ENCODE measurements at regions not wholly inside any gene's neighbourhood (a gene's known extent, or its start where the extent isn't known, plus 50 kb on each side); places are given as distances from the start of the nearest gene placed in this dataset.
A peak's percentile ranks its signal among the peaks of the same experiment; 100 is the strongest.
"Not testable (repeated sequence)": the region's sequence is repeated elsewhere in the genome, so short reads cannot be mapped to it uniquely, and the experiment has no call there.

- Mint-ChIP-seq H3K9me3 (no peaks in the 10 kb centered on the region), H3K27me3 (no peaks in the 10 kb centered on the region), H3K4me3 (no peak overlapping the region), H3K36me3 (ENCODE audit: low read depth) (peaks cover 50% of the 10 kb centered on the region), H3K4me1 (no peaks in the 10 kb centered on the region), H3K27ac (no peak overlapping the region)
- intact Hi-C loops (cut with micrococcal nuclease), result no loop called here
- no peak for ATAC-seq (ENCODE audit: low read depth)
- TF ChIP-seq, protein P1, sequence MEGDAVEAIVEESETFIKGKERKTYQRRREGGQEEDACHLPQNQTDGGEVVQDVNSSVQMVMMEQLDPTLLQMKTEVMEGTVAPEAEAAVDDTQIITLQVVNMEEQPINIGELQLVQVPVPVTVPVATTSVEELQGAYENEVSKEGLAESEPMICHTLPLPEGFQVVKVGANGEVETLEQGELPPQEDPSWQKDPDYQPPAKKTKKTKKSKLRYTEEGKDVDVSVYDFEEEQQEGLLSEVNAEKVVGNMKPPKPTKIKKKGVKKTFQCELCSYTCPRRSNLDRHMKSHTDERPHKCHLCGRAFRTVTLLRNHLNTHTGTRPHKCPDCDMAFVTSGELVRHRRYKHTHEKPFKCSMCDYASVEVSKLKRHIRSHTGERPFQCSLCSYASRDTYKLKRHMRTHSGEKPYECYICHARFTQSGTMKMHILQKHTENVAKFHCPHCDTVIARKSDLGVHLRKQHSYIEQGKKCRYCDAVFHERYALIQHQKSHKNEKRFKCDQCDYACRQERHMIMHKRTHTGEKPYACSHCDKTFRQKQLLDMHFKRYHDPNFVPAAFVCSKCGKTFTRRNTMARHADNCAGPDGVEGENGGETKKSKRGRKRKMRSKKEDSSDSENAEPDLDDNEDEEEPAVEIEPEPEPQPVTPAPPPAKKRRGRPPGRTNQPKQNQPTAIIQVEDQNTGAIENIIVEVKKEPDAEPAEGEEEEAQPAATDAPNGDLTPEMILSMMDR (IDR thresholded peaks at IDR 0.05), result no peak
- no peak for DNase-seq
- POLR2A ChIA-PET, result no interaction called here
- CTCF ChIA-PET, result no interaction called here
These were observed 80.4 kb upstream of the GARIN1A start for GRCh38 chr7:128591705-128592104.

GRCh38 chr7:128592209-128592608 lies 79.9 kb upstream of the GARIN1A start:
- H3K4me3 Mint-ChIP-seq; ATAC-seq (ENCODE audit: low read depth); H3K27ac Mint-ChIP-seq; intact Hi-C loops (cut with micrococcal nuclease); DNase-seq; H3K9me3 Mint-ChIP-seq; CTCF ChIA-PET; H3K4me1 Mint-ChIP-seq; H3K27me3 Mint-ChIP-seq; POLR2A ChIA-PET: not testable (repeated sequence)
- H3K36me3 Mint-ChIP-seq (ENCODE audit: low read depth), result peaks cover 49% of the 10 kb centered on the region

DNA sequence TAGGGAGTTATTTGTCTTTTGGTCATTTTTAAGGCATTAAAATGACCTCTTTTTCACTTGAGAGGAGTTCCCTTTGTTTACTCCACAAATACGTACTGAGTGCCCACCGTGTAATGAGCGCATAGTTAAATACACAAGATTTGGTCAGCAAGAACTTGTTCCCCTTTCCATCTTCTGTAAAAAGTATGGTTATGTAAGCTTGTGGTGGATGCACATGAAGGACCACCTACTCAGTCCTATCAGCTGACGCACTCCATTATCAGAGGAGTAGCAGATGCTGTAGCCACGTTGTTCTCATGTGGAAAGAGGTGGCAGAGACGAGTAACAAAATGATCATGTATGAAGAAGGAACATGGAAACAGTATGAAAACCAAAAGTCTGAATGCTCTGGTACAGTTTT lies 78.0 kb upstream of the GARIN1A start:
- not testable (repeated sequence) for H3K27ac Mint-ChIP-seq

GRCh38 chr7:128596336-128597128 lies 75.6 kb upstream of the GARIN1A start:
- DNase-seq; H3K4me3 Mint-ChIP-seq; H3K27ac Mint-ChIP-seq; intact Hi-C loops (cut with micrococcal nuclease); H3K27me3 Mint-ChIP-seq; H3K4me1 Mint-ChIP-seq; CTCF ChIA-PET; H3K9me3 Mint-ChIP-seq; ATAC-seq (ENCODE audit: low read depth): not testable (repeated sequence)
- peaks cover 64% of the 10 kb centered on the region for H3K36me3 Mint-ChIP-seq (ENCODE audit: low read depth)
- POLR2A ChIA-PET, result interaction anchor here (0.7 kb wide), 1 partner anchor 1028 kb away, joined by 4 read pairs; no protein-coding TSS in a partner anchor

More for the DNA sequence above, 78.0 kb upstream of the GARIN1A start:
- H3K27me3 Mint-ChIP-seq; POLR2A ChIA-PET; DNase-seq; intact Hi-C loops (cut with micrococcal nuclease); H3K4me1 Mint-ChIP-seq; ATAC-seq (ENCODE audit: low read depth); CTCF ChIA-PET; H3K9me3 Mint-ChIP-seq; H3K4me3 Mint-ChIP-seq: not testable (repeated sequence)
- H3K36me3 Mint-ChIP-seq (ENCODE audit: low read depth), result peaks cover 56% of the 10 kb centered on the region

DNA sequence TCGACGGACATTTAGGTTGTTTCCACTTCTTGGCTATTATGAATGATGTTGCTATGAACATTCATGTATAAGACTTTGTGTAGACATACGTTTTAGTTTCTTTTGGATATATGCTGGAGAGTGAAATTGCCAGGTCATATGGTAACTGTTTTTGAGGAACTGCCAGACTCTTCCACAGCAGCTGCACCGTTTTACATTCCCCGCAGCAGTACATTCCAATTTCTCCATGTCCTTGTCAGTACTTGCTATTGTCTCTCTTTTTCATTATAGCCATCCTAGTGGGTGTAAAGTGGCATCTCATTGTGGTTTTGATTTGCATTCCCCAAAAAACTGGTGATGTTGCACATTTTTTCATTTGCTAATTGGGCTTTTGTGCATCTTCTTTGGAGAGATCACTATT lies 73.1 kb upstream of the GARIN1A start:
- intact Hi-C loops (cut with micrococcal nuclease); H3K27me3 Mint-ChIP-seq; H3K4me1 Mint-ChIP-seq; CTCF ChIA-PET; H3K9me3 Mint-ChIP-seq; DNase-seq; ATAC-seq (ENCODE audit: low read depth); H3K4me3 Mint-ChIP-seq; H3K27ac Mint-ChIP-seq: not testable (repeated sequence)
- POLR2A ChIA-PET, result interaction anchor here (0.7 kb wide), 1 partner anchor 316 kb away, joined by 3 read pairs; no protein-coding TSS in a partner anchor
- H3K36me3 Mint-ChIP-seq (ENCODE audit: low read depth), result peaks cover 63% of the 10 kb centered on the region

GRCh38 chr7:128608678-128609421 lies 63.2 kb upstream of the GARIN1A start:
- DNase-seq, POLR2A ChIA-PET, H3K9me3 Mint-ChIP-seq, H3K27me3 Mint-ChIP-seq, H3K4me1 Mint-ChIP-seq: not testable (repeated sequence)
- CTCF ChIA-PET, result interaction anchor here (0.8 to 1.0 kb wide), 4 partner anchors 272 to 663 kb away, joined by 3 to 13 read pairs (median 4); no protein-coding TSS in a partner anchor
- Mint-ChIP-seq H3K36me3 (ENCODE audit: low read depth) (peaks cover 32% of the 10 kb centered on the region), H3K27ac (peak overlapping the region; percentile 54), H3K4me3 (peak overlapping the region; percentile 69)
- ATAC-seq (ENCODE audit: low read depth), result peak; percentile 92
- intact Hi-C loops (cut with micrococcal nuclease), result loop anchor here (1.0 to 2.0 kb wide), 3 partner anchors 274 to 602 kb away; no protein-coding TSS in a partner anchor
- TF ChIP-seq, protein P1 (IDR thresholded peaks at IDR 0.05), result peak; percentile 35

DNA sequence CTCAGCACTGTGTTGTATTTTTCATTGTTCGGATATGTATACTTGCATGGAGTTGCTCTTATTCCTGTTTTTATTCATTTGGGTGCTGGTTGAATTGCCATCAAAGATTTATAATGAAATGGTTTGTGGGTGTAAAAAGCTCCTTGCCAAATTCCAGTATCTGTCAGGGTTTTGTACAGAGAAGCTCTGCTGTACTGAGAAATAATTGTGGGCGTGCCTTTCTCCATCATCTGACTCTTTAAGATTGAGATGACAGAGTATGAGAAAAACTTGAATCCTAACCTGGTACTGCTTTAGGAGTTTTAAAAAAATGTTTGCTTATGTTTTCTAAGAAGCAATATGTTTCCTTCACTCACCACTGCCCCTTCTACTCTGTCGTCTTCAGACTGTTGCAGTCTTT lies 58.7 kb upstream of the GARIN1A start:
- not testable (repeated sequence) for H3K4me3 Mint-ChIP-seq

GRCh38 chr7:128614812-128615211 lies 57.3 kb upstream of the GARIN1A start:
- H3K4me1 Mint-ChIP-seq; H3K9me3 Mint-ChIP-seq; ATAC-seq (ENCODE audit: low read depth); H3K4me3 Mint-ChIP-seq; intact Hi-C loops (cut with micrococcal nuclease); H3K27me3 Mint-ChIP-seq; DNase-seq; H3K27ac Mint-ChIP-seq: not testable (repeated sequence)
- H3K36me3 Mint-ChIP-seq (ENCODE audit: low read depth), result peaks cover 52% of the 10 kb centered on the region
- ChIA-PET POLR2A (interaction anchor here (0.7 kb wide), 1 partner anchor 332 kb away, joined by 14 read pairs; no protein-coding TSS in a partner anchor), CTCF (interaction anchor here (0.9 kb wide), 1 partner anchor 269 kb away, joined by 3 read pairs; no protein-coding TSS in a partner anchor)

More for the DNA sequence above, 58.7 kb upstream of the GARIN1A start:
- Mint-ChIP-seq H3K36me3 (ENCODE audit: low read depth) (peaks cover 46% of the 10 kb centered on the region), H3K4me1 (peaks cover 15% of the 10 kb centered on the region)
- CTCF ChIA-PET, result interaction anchor here (1.6 kb wide), 1 partner anchor 270 kb away, joined by 3 read pairs; no protein-coding TSS in a partner anchor
- ATAC-seq (ENCODE audit: low read depth); POLR2A ChIA-PET; H3K27me3 Mint-ChIP-seq; DNase-seq; H3K9me3 Mint-ChIP-seq; H3K27ac Mint-ChIP-seq; intact Hi-C loops (cut with micrococcal nuclease): not testable (repeated sequence)

DNA sequence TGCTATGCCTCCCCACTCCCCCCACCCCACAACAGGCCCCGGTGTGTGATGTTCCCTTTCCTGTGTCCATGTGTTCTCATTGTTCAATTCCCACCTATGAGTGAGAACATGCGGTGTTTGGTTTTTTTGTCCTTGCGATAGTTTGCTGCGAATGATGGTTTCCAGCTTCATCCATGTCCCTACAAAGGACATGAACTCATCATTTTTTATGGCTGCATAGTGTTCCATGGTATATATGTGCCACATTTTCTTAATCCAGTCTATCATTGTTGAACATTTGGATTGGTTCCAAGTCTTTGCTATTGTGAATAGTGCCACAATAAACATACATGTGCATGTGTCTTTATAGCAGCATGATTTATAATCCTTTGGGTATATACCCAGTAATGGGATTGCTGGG lies 55.3 kb upstream of the GARIN1A start:
- POLR2A ChIA-PET; H3K27me3 Mint-ChIP-seq; DNase-seq; ATAC-seq (ENCODE audit: low read depth); H3K9me3 Mint-ChIP-seq; H3K4me1 Mint-ChIP-seq; H3K27ac Mint-ChIP-seq; CTCF ChIA-PET; H3K4me3 Mint-ChIP-seq; intact Hi-C loops (cut with micrococcal nuclease): not testable (repeated sequence)
- peaks cover 59% of the 10 kb centered on the region for H3K36me3 Mint-ChIP-seq (ENCODE audit: low read depth)
